ENCODE measurements at regions not wholly inside any gene's neighbourhood (a gene's known extent, or its start where the extent isn't known, plus 50 kb on each side); places are given as distances from the start of the nearest gene placed in this dataset.

GRCh38 chr1:229762891-229763290 is 136.8 kb downstream of the URB2 start:
- Histone ChIP-seq H3K9me3 (ENCODE audit: control insufficient read depth, low read depth, low read length) (no peaks in the 10 kb centered on the region), H3K4me2 (ENCODE audit: control insufficient read depth, extremely low read depth, insufficient read depth, low read depth, low read length) (no peak overlapping the region), H4K20me1 (ENCODE audit: control insufficient read depth, extremely low read depth, insufficient read depth, low read length) (no peaks in the 10 kb centered on the region), H3K9ac (ENCODE audit: control insufficient read depth, extremely low read depth, insufficient read depth, low read length) (no peak overlapping the region), H3K27me3 (ENCODE audit: control insufficient read depth, extremely low read depth, insufficient read depth, low read length) (peaks cover 24% of the 10 kb centered on the region), H3K79me2 (ENCODE audit: control insufficient read depth, insufficient read depth, low read length) (no peaks in the 10 kb centered on the region), H3K4me3 (ENCODE audit: control insufficient read depth in 2 of 3, extremely low read depth in 1 of 3, insufficient read depth in 2 of 3, low read depth in 1 of 3, low read length in 3 of 3) (no peak overlapping the region), H3K36me3 (ENCODE audit: control insufficient read depth in 2 of 2, extremely low read depth in 1 of 2, insufficient read depth in 2 of 2, low read length in 2 of 2) (no peaks in the 10 kb centered on the region), H3K4me1 (ENCODE audit: control insufficient read depth, extremely low read depth, insufficient read depth, low read length) (no peaks in the 10 kb centered on the region), H3K27ac (ENCODE audit: control insufficient read depth, insufficient read depth, low read length) (no peak overlapping the region), H2AFZ (ENCODE audit: control insufficient read depth, low read length) (no peak overlapping the region), H3K9me1 (ENCODE audit: control insufficient read depth, extremely low read depth, insufficient read depth, low read length) (no peaks in the 10 kb centered on the region)
- dilution Hi-C loops (cut with MboI; ENCODE audit: extremely low pct_ligation_motif_present, low sequenced_read_pairs): no loop called here
- DNase-seq (ENCODE audit: low read depth, low spot score) (no peak), FAIRE-seq (no peak)
- TF ChIP-seq CTCF (optimal IDR thresholded peaks at IDR 0.05 in 1 of 3, IDR thresholded peaks at IDR 0.05 in 1 of 3, conservative IDR thresholded peaks at IDR 0.05 in 1 of 3; ENCODE audit: extremely low read depth in 1 of 3, insufficient read depth in 2 of 3, low read length in 3 of 3): no peak
- TF ChIP-seq EZH2 (IDR thresholded peaks at IDR 0.05; ENCODE audit: low read length): no peak

- Histone ChIP-seq H3K4me1 (ENCODE audit: control insufficient read depth, extremely low read depth, insufficient read depth, low read length) (no peaks in the 10 kb centered on the region), H3K36me3 (ENCODE audit: control insufficient read depth in 2 of 2, extremely low read depth in 1 of 2, insufficient read depth in 2 of 2, low read length in 2 of 2) (no peaks in the 10 kb centered on the region), H3K4me2 (ENCODE audit: control insufficient read depth, extremely low read depth, insufficient read depth, low read depth, low read length) (no peak overlapping the region), H4K20me1 (ENCODE audit: control insufficient read depth, extremely low read depth, insufficient read depth, low read length) (no peaks in the 10 kb centered on the region), H3K27ac (ENCODE audit: control insufficient read depth, insufficient read depth, low read length) (no peak overlapping the region), H3K9me3 (ENCODE audit: control insufficient read depth, low read depth, low read length) (no peaks in the 10 kb centered on the region), H3K79me2 (ENCODE audit: control insufficient read depth, insufficient read depth, low read length) (no peaks in the 10 kb centered on the region), H3K9me1 (ENCODE audit: control insufficient read depth, extremely low read depth, insufficient read depth, low read length) (no peaks in the 10 kb centered on the region), H3K9ac (ENCODE audit: control insufficient read depth, extremely low read depth, insufficient read depth, low read length) (no peak overlapping the region), H2AFZ (ENCODE audit: control insufficient read depth, low read length) (no peak overlapping the region), H3K4me3 (ENCODE audit: control insufficient read depth in 2 of 3, extremely low read depth in 1 of 3, insufficient read depth in 2 of 3, low read depth in 1 of 3, low read length in 3 of 3) (no peak overlapping the region), H3K27me3 (ENCODE audit: control insufficient read depth, extremely low read depth, insufficient read depth, low read length) (peaks cover 20% of the 10 kb centered on the region)
- no peak for TF ChIP-seq CTCF (optimal IDR thresholded peaks at IDR 0.05 in 1 of 3, IDR thresholded peaks at IDR 0.05 in 1 of 3, conservative IDR thresholded peaks at IDR 0.05 in 1 of 3; ENCODE audit: extremely low read depth in 1 of 3, insufficient read depth in 2 of 3, low read length in 3 of 3)
- TF ChIP-seq EZH2 (IDR thresholded peaks at IDR 0.05; ENCODE audit: low read length): no peak
- DNase-seq (ENCODE audit: low read depth, low spot score): no peak
- dilution Hi-C loops (cut with MboI; ENCODE audit: extremely low pct_ligation_motif_present, low sequenced_read_pairs): no loop called here
- no peak for FAIRE-seq
Measured at GRCh38 chr1:229768232-229768631, 142.2 kb downstream of the URB2 start.

Data from keratinocyte (primary cell).